Body of pancreas (tissue), 4 donors: ENCODE measurements at regions not wholly inside any gene's neighbourhood (a gene's known extent, or its start where the extent isn't known, plus 50 kb on each side); places are given as distances from the start of the nearest gene placed in this dataset.

Source experiments
- ATAC-seq: fragments of 150-250 bp; one replicate; pipeline ENCODE4 v1.9.1; 2016
- DNase-seq, 4 donors: peaks; one replicate each; pipeline ENCODE4 v3.0.0-alpha.2; 2019
- H3K27ac ChIP-seq, 4 donors: fragments of 200-600 bp; sonication (generic); 1 replicate in 3 of 4; 2 replicates in 1 of 4; pipeline versions ENCODE4 v1.5.1 to v1.6.1; 2016 to 2019; ENCODE audit warnings: mild to moderate bottlenecking in 1 of 4, mixed read lengths in 1 of 4, moderate library complexity in 1 of 4
- H3K27me3 ChIP-seq, 2 donors: fragments of 200-600 bp; sonication (generic); one replicate each; pipeline ENCODE4 v1.6.0; 2016; ENCODE audit warnings: mild to moderate bottlenecking in 1 of 2
- H3K36me3 ChIP-seq, 2 donors: fragments of 200-600 bp; sonication (generic); replicated peaks in 1 of 2; 2 replicates each; pipeline ENCODE4 v1.5.1; 2016; ENCODE audit warnings: low read depth in 2 of 2; ENCODE audit not compliant: insufficient read depth in 1 of 2
- H3K4me1 ChIP-seq: fragments of 200-600 bp; sonication (generic); one replicate; pipeline ENCODE4 v1.6.0; 2016
- H3K4me3 ChIP-seq, 2 donors: fragments of 200-600 bp; sonication (generic); 1 replicate in 1 of 2; 2 replicates in 1 of 2; pipeline ENCODE4 v1.5.1; 2016 to 2019
- H3K9me3 ChIP-seq, 3 donors: fragments of 200-600 bp; sonication (generic); 1 replicate in 2 of 3; 2 replicates in 1 of 3; pipeline ENCODE4 v1.5.1; 2016
- POLR2A ChIP-seq, 3 donors: fragments of 450-650 bp; IDR thresholded peaks; one replicate each; pipeline ENCODE4 v1.6.1; 2016; ENCODE audit warnings: antibody characterized with exemption in 3 of 3, mild to moderate bottlenecking in 2 of 3
- WGBS, 2 donors: methylation state at CpG; one replicate each; pipeline ENCODE4 v1.1.5; 2017; 5-methylcytosine and 5-hydroxymethylcytosine counted together
- intact Hi-C: fragments of 100-400 bp; cut with DNase I; formaldehyde crosslinking; loops from one replicate; pipeline ENCODE4 v1.15.1; 2023
- TF ChIP-seq, protein P1 (sequence below), 7 experiments: fragments of 450-650 bp in 4 of 7; fragments of 200-600 bp in 3 of 7; sonication (generic) in 3 of 7; IDR thresholded peaks; one replicate each; pipeline ENCODE4 v1.5.1; 2016 to 2019; ENCODE audit warnings: antibody characterized with exemption in 7 of 7

GRCh38 chr10:8431511-8431910 lies 377.0 kb downstream of the GATA3 start:
- H3K9me3 ChIP-seq = no peaks in the 10 kb centered on the region
- no peak for ATAC-seq
- no peak for DNase-seq
- 33 to 37% methylated on average over 1 of the region's 1 CpG for WGBS, 2 donors
- H3K4me1 ChIP-seq = no peaks in the 10 kb centered on the region
- TF ChIP-seq, protein P1, sequence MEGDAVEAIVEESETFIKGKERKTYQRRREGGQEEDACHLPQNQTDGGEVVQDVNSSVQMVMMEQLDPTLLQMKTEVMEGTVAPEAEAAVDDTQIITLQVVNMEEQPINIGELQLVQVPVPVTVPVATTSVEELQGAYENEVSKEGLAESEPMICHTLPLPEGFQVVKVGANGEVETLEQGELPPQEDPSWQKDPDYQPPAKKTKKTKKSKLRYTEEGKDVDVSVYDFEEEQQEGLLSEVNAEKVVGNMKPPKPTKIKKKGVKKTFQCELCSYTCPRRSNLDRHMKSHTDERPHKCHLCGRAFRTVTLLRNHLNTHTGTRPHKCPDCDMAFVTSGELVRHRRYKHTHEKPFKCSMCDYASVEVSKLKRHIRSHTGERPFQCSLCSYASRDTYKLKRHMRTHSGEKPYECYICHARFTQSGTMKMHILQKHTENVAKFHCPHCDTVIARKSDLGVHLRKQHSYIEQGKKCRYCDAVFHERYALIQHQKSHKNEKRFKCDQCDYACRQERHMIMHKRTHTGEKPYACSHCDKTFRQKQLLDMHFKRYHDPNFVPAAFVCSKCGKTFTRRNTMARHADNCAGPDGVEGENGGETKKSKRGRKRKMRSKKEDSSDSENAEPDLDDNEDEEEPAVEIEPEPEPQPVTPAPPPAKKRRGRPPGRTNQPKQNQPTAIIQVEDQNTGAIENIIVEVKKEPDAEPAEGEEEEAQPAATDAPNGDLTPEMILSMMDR (IDR thresholded peaks at IDR 0.05) = no peak
- TF ChIP-seq POLR2A (IDR thresholded peaks at IDR 0.05) = no peak
- intact Hi-C loops = no loop called here
- no peaks in the 10 kb centered on the region for H3K27me3 ChIP-seq
- H3K4me3 ChIP-seq = no peak overlapping the region
- H3K27ac ChIP-seq = no peak overlapping the region
- no peaks in the 10 kb centered on the region for H3K36me3 ChIP-seq

DNA sequence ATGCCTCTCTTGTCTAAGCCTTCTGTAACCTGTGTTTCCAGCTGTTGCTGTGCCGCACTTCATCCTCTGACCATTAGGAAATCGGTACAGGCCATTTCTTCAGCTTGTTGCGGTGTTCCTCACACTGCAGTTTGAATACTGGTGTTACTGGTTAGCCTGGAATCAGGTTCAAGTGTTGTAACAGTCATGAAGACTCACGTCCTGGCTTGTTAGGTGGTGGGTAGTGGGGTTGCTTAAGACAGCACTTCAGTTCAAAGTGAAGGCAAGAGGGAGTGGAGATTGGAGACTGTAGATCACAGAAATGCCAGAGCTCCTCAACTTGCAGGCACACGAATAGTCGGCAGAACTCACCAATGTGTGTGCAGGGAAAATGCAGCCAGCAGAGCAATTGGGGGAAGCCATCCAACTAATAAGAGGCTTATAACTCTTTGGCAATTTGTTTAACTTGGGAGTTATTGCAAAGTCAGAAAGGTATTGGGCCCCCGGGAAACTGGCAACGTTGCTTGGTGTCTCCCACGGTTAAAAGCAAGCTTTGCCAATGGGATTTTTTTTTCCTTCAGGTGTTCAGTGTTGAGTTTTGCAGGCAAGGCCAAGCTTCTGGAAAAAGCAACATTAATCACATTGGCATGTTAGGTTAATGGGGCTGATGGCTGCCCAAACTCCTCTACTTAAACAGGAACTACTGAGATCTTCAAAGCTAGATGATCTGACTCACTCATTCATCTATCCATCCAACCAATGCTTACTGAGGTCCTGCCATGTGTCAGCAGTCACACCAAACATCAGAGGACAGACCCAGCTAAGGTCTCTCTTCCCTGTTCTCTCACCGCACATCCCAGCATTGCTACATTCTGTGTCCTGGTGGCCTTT lies 380.9 kb downstream of the GATA3 start:
- ATAC-seq (no peak), DNase-seq (no peak)
- TF ChIP-seq, protein P1 (IDR thresholded peaks at IDR 0.05) = no peak
- no peak for TF ChIP-seq POLR2A (IDR thresholded peaks at IDR 0.05)
- Histone ChIP-seq H3K27ac (no peak overlapping the region), H3K4me3 (no peak overlapping the region), H3K36me3 (no peaks in the 10 kb centered on the region), H3K4me1 (no peaks in the 10 kb centered on the region), H3K27me3 (no peaks in the 10 kb centered on the region), H3K9me3 (no peaks in the 10 kb centered on the region)
- intact Hi-C loops = no loop called here
- 51% methylated on average over 10 of the region's 10 CpGs for WGBS, 2 donors

- 66 to 71% methylated on average over 3 of the region's 3 CpGs for WGBS, 2 donors
These were observed 383.4 kb downstream of the GATA3 start for GRCh38 chr10:8437896-8438295.

DNA sequence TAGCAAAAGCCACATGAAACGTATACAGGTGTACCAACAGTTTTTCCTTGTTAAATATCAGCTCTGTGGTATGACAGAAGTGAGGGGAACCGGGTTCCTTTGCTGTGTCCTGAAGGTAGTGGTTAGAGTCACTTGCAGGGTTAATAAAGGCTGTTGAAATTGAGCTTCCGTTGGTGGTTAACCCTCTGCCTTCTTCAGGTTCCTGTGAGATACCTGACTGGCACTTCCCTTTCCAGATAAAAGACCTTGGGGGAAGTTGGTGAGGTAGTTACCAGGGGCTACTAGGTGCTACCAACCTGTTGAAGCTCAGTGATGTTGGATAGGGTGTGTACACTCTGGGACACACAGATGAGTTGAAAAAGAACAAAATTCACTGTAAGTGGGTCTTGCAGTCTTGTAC lies 384.1 kb downstream of the GATA3 start:
- intact Hi-C loops = no loop called here
- H3K27ac ChIP-seq = no peak overlapping the region
- no peaks in the 10 kb centered on the region for H3K4me1 ChIP-seq
- no peaks in the 10 kb centered on the region for H3K9me3 ChIP-seq
- TF ChIP-seq POLR2A (IDR thresholded peaks at IDR 0.05) = no peak
- TF ChIP-seq, protein P1 (IDR thresholded peaks at IDR 0.05) = no peak
- H3K27me3 ChIP-seq = no peaks in the 10 kb centered on the region
- H3K36me3 ChIP-seq = no peaks in the 10 kb centered on the region
- DNase-seq (no peak), ATAC-seq (no peak)
- H3K4me3 ChIP-seq = no peak overlapping the region
- 20 to 28% methylated on average over 3 of the region's 3 CpGs for WGBS, 2 donors

More at GRCh38 chr10:8437896-8438295, 383.4 kb downstream of the GATA3 start:
- ATAC-seq (no peak), DNase-seq (no peak)
- H3K27me3 ChIP-seq = no peaks in the 10 kb centered on the region
- H3K36me3 ChIP-seq = no peaks in the 10 kb centered on the region
- no peak overlapping the region for H3K4me3 ChIP-seq
- H3K9me3 ChIP-seq = no peaks in the 10 kb centered on the region
- TF ChIP-seq POLR2A (IDR thresholded peaks at IDR 0.05) = no peak
- TF ChIP-seq, protein P1 (IDR thresholded peaks at IDR 0.05) = no peak
- intact Hi-C loops = no loop called here
- H3K4me1 ChIP-seq = no peaks in the 10 kb centered on the region
- H3K27ac ChIP-seq = no peak overlapping the region

DNA sequence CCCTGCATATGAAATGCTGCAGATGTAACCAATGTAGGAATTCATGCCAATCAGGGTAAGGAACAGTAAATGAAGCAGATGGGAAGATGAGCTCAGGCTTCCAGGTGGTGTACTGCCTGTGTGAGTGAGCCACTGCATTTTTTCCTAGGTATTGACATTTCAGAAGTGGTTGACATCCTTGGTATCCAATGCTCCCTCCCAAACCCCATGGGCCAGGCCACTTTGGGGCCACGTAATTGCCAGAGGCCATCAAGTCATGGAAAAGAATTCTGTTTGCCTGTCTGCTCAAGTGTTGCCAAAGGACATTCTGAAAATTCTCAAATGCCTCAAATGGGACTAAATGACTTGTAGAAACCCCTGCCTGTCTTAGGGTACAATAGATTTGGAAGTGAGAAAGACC lies 384.6 kb downstream of the GATA3 start:
- Histone ChIP-seq H3K4me1 (no peaks in the 10 kb centered on the region), H3K27ac (no peak overlapping the region), H3K36me3 (no peaks in the 10 kb centered on the region), H3K27me3 (no peaks in the 10 kb centered on the region), H3K4me3 (no peak overlapping the region), H3K9me3 (no peaks in the 10 kb centered on the region)
- intact Hi-C loops = no loop called here
- ATAC-seq = no peak
- DNase-seq = no peak
- WGBS, 2 donors = 59 to 63% methylated on average over 1 of the region's 1 CpG
- TF ChIP-seq, protein P1 (IDR thresholded peaks at IDR 0.05) = no peak
- TF ChIP-seq POLR2A (IDR thresholded peaks at IDR 0.05) = no peak
